PC-3 (cell line): ENCODE measurements at regions not wholly inside any gene's neighbourhood (a gene's known extent, or its start where the extent isn't known, plus 50 kb on each side); places are given as distances from the start of the nearest gene placed in this dataset.
A peak's percentile ranks its signal among the peaks of the same experiment; 100 is the strongest.

ENCODE experiments used
- ATAC-seq: fragments of 200-7000 bp; cut with Tn5 transposase; 2 replicates; pipeline ENCODE4 v1.9.1; 2020; ENCODE audit warnings: mild to moderate bottlenecking, moderate library complexity
- BruUV-seq: library from RNA; stranded (reverse); fragments of 400-500 nt; replicated peaks from 2 replicates; lab custom pipeline; 2021; lab: Mats Ljungman, UMichigan
- CTCF ChIA-PET: fragments of 300-600 bp; sonication (Branson Sonifier 250); formaldehyde crosslinking; loops from one replicate; lab custom pipeline; 2022; ENCODE audit warnings: antibody characterized with exemption; lab: Charles Lee
- POLR2A ChIA-PET: fragments of 300-600 bp; sonication (Branson Sonifier 250); formaldehyde crosslinking; loops from one replicate; lab custom pipeline; 2022; ENCODE audit warnings: antibody characterized with exemption; ENCODE audit not compliant: unreplicated experiment; lab: Charles Lee
- DNase-seq: peaks from one replicate; pipeline ENCODE4 v3.0.0-alpha.2; 2015
- H2AFZ ChIP-seq: fragments of 300-600 bp; sonication (generic); 2 replicates; pipeline ENCODE4 v1.6.0; 2016; ENCODE audit warnings: antibody characterized with exemption, low read length
- H3F3A ChIP-seq: fragments of 300-600 bp; sonication (generic); one replicate; pipeline ENCODE4 v1.6.0; 2017; ENCODE audit warnings: antibody characterized with exemption, low read length, control low read depth, mild to moderate bottlenecking; ENCODE audit not compliant: unreplicated experiment
- H3K27ac ChIP-seq: fragments of 300-600 bp; sonication (generic); 2 replicates; pipeline ENCODE4 v1.5.1; 2016; ENCODE audit warnings: mild to moderate bottlenecking, low read length
- H3K27me3 ChIP-seq: fragments of 300-600 bp; sonication (generic); 2 replicates; pipeline ENCODE4 v1.6.1; 2016; ENCODE audit warnings: low read length, mixed read lengths
- H3K36me3 ChIP-seq: fragments of 300-600 bp; sonication (generic); 2 replicates; pipeline ENCODE4 v1.6.1; 2016; ENCODE audit warnings: low read depth, mixed run types, low read length, mixed read lengths
- H3K4me1 ChIP-seq: fragments of 300-600 bp; sonication (generic); 2 replicates; pipeline ENCODE4 v1.5.1; 2016; ENCODE audit warnings: low read length; ENCODE audit not compliant: insufficient read depth
- H3K4me2 ChIP-seq: fragments of 300-600 bp; sonication (generic); 2 replicates; pipeline ENCODE4 v1.6.0; 2016; ENCODE audit warnings: low read length
- H3K4me3 ChIP-seq: fragments of 300-600 bp; sonication (generic); 2 replicates; pipeline ENCODE4 v1.5.1; 2016; ENCODE audit warnings: mild to moderate bottlenecking, low read length, mixed read lengths
- H3K79me2 ChIP-seq: fragments of 300-600 bp; sonication (generic); 2 replicates; pipeline ENCODE4 v1.6.1; 2017; ENCODE audit warnings: low read length, mixed read lengths
- H3K9ac ChIP-seq: fragments of 300-600 bp; sonication (generic); 2 replicates; pipeline ENCODE4 v1.6.0; 2016; ENCODE audit warnings: mild to moderate bottlenecking, low read length
- H3K9me2 ChIP-seq: fragments of 300-600 bp; sonication (generic); replicated peaks from 2 replicates; pipeline ENCODE4 v1.6.1; 2016; ENCODE audit warnings: mixed run types, low read length, mixed read lengths
- H3K9me3 ChIP-seq: fragments of 300-600 bp; sonication (generic); 2 replicates; pipeline ENCODE4 v1.6.1; 2016; ENCODE audit warnings: low read length, mixed read lengths
- H4K20me1 ChIP-seq: fragments of 300-600 bp; sonication (generic); 2 replicates; pipeline ENCODE4 v1.6.1; 2016; ENCODE audit warnings: low read length, mixed read lengths
- CTCF ChIP-seq: fragments of 300-600 bp; sonication (generic); conservative IDR thresholded peaks from 2 replicates; pipeline ENCODE4 v1.5.1; 2017; ENCODE audit warnings: antibody characterized with exemption, low read depth, mild to moderate bottlenecking, low read length
- EZH2 ChIP-seq: fragments of 300-600 bp; sonication (generic); IDR thresholded peaks from one replicate; pipeline ENCODE4 v1.6.1; 2017; ENCODE audit warnings: antibody characterized with exemption, mild to moderate bottlenecking, low read length; ENCODE audit not compliant: unreplicated experiment
- EZH2phosphoT487 ChIP-seq: fragments of 300-600 bp; sonication (generic); IDR thresholded peaks from 2 replicates; pipeline ENCODE4 v1.6.1; 2018; ENCODE audit warnings: mild to moderate bottlenecking, antibody characterized with exemption, low read length, borderline replicate concordance
- intact Hi-C: fragments of 100-400 bp; cut with micrococcal nuclease; formaldehyde crosslinking; loops from 2 replicates; pipeline ENCODE4 v1.9.0; 2023

GRCh38 chr1:229116114-229116513 lies 154.8 kb upstream of the RAB4A start:
- no peaks in the 10 kb centered on the region for H3K9me2 ChIP-seq
- BruUV-seq, result no TSS peak
- no peak overlapping the region for H3K27ac ChIP-seq
- H3K79me2 ChIP-seq, result no peaks in the 10 kb centered on the region
- no peaks in the 10 kb centered on the region for H3F3A ChIP-seq
- ChIA-PET POLR2A (no interaction called here), CTCF (no interaction called here)
- H3K4me1 ChIP-seq, result peaks cover 4% of the 10 kb centered on the region; the same call in 1 of the 2 replicates
- H3K9me3 ChIP-seq, result no peaks in the 10 kb centered on the region
- ATAC-seq, result no peak
- intact Hi-C loops, result no loop called here
- H3K9ac ChIP-seq, result no peak overlapping the region
- no peak overlapping the region for H3K4me2 ChIP-seq
- no peaks in the 10 kb centered on the region for H4K20me1 ChIP-seq
- no peak for DNase-seq
- no peak for TF ChIP-seq CTCF
- TF ChIP-seq EZH2, result no peak
- no peak for TF ChIP-seq EZH2phosphoT487
- no peaks in the 10 kb centered on the region for H3K36me3 ChIP-seq
- H3K27me3 ChIP-seq, result no peaks in the 10 kb centered on the region
- no peak overlapping the region for H3K4me3 ChIP-seq
- H2AFZ ChIP-seq, result no peak overlapping the region

DNA sequence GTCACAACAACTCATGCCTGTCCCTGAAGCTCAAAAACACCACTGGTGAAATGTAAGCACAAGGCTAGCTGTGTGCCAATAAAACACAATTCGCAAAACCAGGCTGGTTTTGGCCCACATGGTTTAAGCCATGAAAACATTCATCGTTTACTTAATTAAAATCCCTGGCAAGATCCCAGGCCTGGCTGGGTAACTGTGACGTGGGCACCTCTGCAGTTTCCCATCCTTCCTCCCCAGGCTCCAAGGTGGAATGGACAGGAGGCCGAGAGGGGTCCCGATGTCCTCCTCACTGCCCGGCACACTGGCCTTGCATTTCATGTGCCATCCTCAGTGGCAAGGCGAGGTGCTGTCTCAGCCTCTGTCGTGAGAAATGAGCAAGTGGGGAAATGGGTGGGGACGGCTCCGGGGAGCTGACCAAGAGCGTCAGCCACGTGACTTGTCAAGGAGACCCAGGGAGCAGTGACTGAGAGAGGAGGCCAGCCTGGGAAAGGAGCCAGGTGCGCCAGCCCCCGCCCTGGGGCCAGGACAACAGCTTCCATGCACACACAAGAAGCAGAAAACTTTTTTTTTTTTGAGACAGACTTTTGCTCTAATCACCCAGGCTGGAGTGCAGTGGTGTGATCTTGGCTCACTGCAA lies 153.1 kb upstream of the RAB4A start:
- peak; percentile 68 for DNase-seq
- H2AFZ ChIP-seq, result no peak overlapping the region
- no peak overlapping the region for H3K9ac ChIP-seq

More for the DNA sequence above, 153.1 kb upstream of the RAB4A start:
- Histone ChIP-seq H3K9me3 (no peaks in the 10 kb centered on the region), H3K27ac (no peak overlapping the region; the same call in 1 of the 2 replicates), H3K4me3 (no peak overlapping the region), H4K20me1 (no peaks in the 10 kb centered on the region), H3K9me2 (no peaks in the 10 kb centered on the region), H3K4me2 (peak overlapping the region; percentile 12; the same call in 1 of the 2 replicates), H3K79me2 (no peaks in the 10 kb centered on the region), H3K36me3 (no peaks in the 10 kb centered on the region), H3K4me1 (peaks cover 4% of the 10 kb centered on the region; the same call in 1 of the 2 replicates), H3K27me3 (peaks cover 11% of the 10 kb centered on the region), H3F3A (no peaks in the 10 kb centered on the region)
- TF ChIP-seq EZH2, result no peak
- no peak for TF ChIP-seq EZH2phosphoT487
- TF ChIP-seq CTCF, result no peak
- CTCF ChIA-PET, result no interaction called here
- ATAC-seq, result peak; percentile 22; the same call in 1 of the 2 replicates
- BruUV-seq, result no TSS peak
- intact Hi-C loops, result no loop called here
- POLR2A ChIA-PET, result no interaction called here
